Heart right ventricle (tissue), 16 donors: ENCODE measurements at regions not wholly inside any gene's neighbourhood (a gene's known extent, or its start where the extent isn't known, plus 50 kb on each side); places are given as distances from the start of the nearest gene placed in this dataset.

Experiments used
- ATAC-seq, 8 donors: fragments of 200-7000 bp; cut with Tn5 transposase; one replicate each; pipeline ENCODE4 v1.9.1; 2020; ENCODE audit warnings: mild to moderate bottlenecking in 8 of 8, moderate library complexity in 8 of 8, moderate number of reproducible peaks in 1 of 8
- DNase-seq, 2 donors: peaks; one replicate each; pipeline ENCODE4 v3.0.0-alpha.2; 2020
- H3K27ac ChIP-seq, 10 donors: fragments of 200-600 bp; sonication (generic) in 2 of 10; one replicate each; pipeline versions ENCODE4 v1.5.0 to v1.8.0; 2020 to 2022; ENCODE audit warnings: mild to moderate bottlenecking in 3 of 10
- H3K27me3 ChIP-seq, 7 donors: fragments of 200-600 bp; one replicate each; pipeline ENCODE4 v1.8.0; 2021 to 2022; ENCODE audit warnings: mild to moderate bottlenecking in 2 of 7
- H3K36me3 ChIP-seq, 9 donors: fragments of 200-600 bp; sonication (generic) in 1 of 9; one replicate each; pipeline versions ENCODE4 v1.5.0 to v1.8.0; 2020 to 2022; ENCODE audit warnings: mild to moderate bottlenecking in 2 of 9
- H3K4me1 ChIP-seq, 9 donors: fragments of 200-600 bp; sonication (generic) in 1 of 9; one replicate each; pipeline versions ENCODE4 v1.5.0 to v1.8.0; 2020 to 2022; ENCODE audit warnings: mild to moderate bottlenecking in 4 of 9
- H3K4me3 ChIP-seq, 10 donors: fragments of 200-600 bp; sonication (generic) in 2 of 10; one replicate each; pipeline versions ENCODE4 v1.5.0 to v1.8.0; 2020 to 2022; ENCODE audit warnings: mild to moderate bottlenecking in 7 of 10, moderate library complexity in 2 of 10
- H3K9me3 ChIP-seq, 11 donors: fragments of 200-600 bp in 10 of 11; sonication (generic) in 2 of 11; one replicate each; pipeline versions ENCODE4 v1.5.0 to v1.8.0; 2013 to 2022; ENCODE audit warnings: mild to moderate bottlenecking in 2 of 11, control low read depth in 1 of 11, moderate library complexity in 1 of 11
- WGBS, 2 donors: extraction: QIAGEN DNeasy Blood & Tissue Kit; methylation state at CpG; one replicate each; pipeline ENCODE4 v1.1.7; 2013; ENCODE audit warnings: inconsistent platforms in 1 of 2; 5-methylcytosine and 5-hydroxymethylcytosine counted together
- intact Hi-C, 10 donors: fragments of 100-400 bp; cut with DNase I; formaldehyde crosslinking; loops; one replicate each; pipeline versions ENCODE4 v1.11.1 to v1.14.2; 2022
- TF ChIP-seq, protein P1 (sequence below), 9 donors: fragments of 200-600 bp; sonication (generic) in 2 of 9; IDR thresholded peaks; one replicate each; pipeline versions ENCODE4 v1.5.0 to v1.8.0; 2021 to 2022; ENCODE audit warnings: antibody characterized with exemption in 9 of 9, mild to moderate bottlenecking in 5 of 9, moderate library complexity in 1 of 9
- donor health status: Arrhythmogenic right ventricular cardiomyopathy.
- donor health status: ischemic (EF 13 %, LVEDD 7.1; RV severe dilation, severe dysfunction).
- donor health status: healthy with polysubstance abuse.
- donor health status: DM: no; HTN: yes; CAD: no.
- donor health status: DM: no; HTN: no; CAD: no.
- donor health status: ischemic (EF 25% LVEDD 6.9; RV normal size, moderate dysfunction).
- donor health status: ischemic (EF 25% LVEDD 5.7; RV mildly dilated, moderate dysfunction).
- donor health status: healthy.
- donor health status: DM: yes; HTN: yes; CAD: no.
- donor health status: Ischemic cardiomyopathy.
- donor health status: ischemic (EF 35%, LVEDD 5.7; RV mildly dilated, moderate dysfunction).
- donor health status: nonischemic (EF 11% LVEDD 7.7; RV severe dilation, severe dysfunction).
- donor health status: DM: yes; HTN: yes; CAD: no.
- donor health status: PGD.
- donor health status: ischemic (EF 29% LVEDD 5.4; RV normal size, mild dysfunction).
- donor health status: nonischemic (EF 23%, LVEDD 6.1; RV moderate dilation, normal function).

GRCh38 chr2:4258563-4258962, 555.2 kb downstream of the DCDC2C start:
- Histone ChIP-seq H3K9me3 (no peaks in the 10 kb centered on the region), H3K4me1 (no peaks in the 10 kb centered on the region), H3K36me3 (no peaks in the 10 kb centered on the region), H3K4me3 (no peak overlapping the region), H3K27me3 (peaks cover 0 to 12% (median 0%) of the 10 kb centered on the region in 7 donors), H3K27ac (no peak overlapping the region)
- TF ChIP-seq, protein P1, sequence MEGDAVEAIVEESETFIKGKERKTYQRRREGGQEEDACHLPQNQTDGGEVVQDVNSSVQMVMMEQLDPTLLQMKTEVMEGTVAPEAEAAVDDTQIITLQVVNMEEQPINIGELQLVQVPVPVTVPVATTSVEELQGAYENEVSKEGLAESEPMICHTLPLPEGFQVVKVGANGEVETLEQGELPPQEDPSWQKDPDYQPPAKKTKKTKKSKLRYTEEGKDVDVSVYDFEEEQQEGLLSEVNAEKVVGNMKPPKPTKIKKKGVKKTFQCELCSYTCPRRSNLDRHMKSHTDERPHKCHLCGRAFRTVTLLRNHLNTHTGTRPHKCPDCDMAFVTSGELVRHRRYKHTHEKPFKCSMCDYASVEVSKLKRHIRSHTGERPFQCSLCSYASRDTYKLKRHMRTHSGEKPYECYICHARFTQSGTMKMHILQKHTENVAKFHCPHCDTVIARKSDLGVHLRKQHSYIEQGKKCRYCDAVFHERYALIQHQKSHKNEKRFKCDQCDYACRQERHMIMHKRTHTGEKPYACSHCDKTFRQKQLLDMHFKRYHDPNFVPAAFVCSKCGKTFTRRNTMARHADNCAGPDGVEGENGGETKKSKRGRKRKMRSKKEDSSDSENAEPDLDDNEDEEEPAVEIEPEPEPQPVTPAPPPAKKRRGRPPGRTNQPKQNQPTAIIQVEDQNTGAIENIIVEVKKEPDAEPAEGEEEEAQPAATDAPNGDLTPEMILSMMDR (IDR thresholded peaks at IDR 0.05), result no peak
- 38 to 66% methylated on average over 1 of the region's 1 CpG for WGBS, 2 donors
- DNase-seq (no peak), ATAC-seq (no peak)
- intact Hi-C loops, result no loop called here

DNA sequence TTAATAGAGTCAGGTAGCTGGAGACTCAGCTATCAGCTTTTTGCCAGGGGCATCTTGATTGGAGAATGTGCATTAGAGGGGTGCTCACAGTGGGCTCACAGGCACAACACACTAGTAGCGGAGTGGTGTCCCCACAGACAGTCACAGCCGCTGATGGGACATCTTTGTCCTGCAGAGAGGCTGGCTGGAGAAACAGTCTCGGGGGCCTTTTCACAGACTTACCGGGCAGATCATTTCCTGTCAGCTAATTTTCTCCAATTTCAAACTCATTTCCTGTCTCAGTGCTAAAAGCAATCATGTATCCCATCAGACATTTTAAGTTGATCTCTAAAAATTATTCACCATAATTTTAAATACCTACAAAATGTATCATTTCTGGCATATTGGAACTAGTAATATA, 562.6 kb downstream of the DCDC2C start:
- WGBS, 2 donors, result 43 to 67% methylated on average over 4 of the region's 4 CpGs
- ATAC-seq (no peak), DNase-seq (no peak)
- intact Hi-C loops, result no loop called here
- H3K9me3 ChIP-seq, result peaks cover 0 to 4% (median 0%) of the 10 kb centered on the region in 11 donors
- H3K4me3 ChIP-seq, result no peak overlapping the region
- H3K27ac ChIP-seq, result no peak overlapping the region
- H3K36me3 ChIP-seq, result no peaks in the 10 kb centered on the region
- H3K27me3 ChIP-seq, result peaks cover 0 to 23% (median 0%) of the 10 kb centered on the region in 7 donors
- H3K4me1 ChIP-seq, result no peaks in the 10 kb centered on the region
- TF ChIP-seq, protein P1 (IDR thresholded peaks at IDR 0.05), result no peak

DNA sequence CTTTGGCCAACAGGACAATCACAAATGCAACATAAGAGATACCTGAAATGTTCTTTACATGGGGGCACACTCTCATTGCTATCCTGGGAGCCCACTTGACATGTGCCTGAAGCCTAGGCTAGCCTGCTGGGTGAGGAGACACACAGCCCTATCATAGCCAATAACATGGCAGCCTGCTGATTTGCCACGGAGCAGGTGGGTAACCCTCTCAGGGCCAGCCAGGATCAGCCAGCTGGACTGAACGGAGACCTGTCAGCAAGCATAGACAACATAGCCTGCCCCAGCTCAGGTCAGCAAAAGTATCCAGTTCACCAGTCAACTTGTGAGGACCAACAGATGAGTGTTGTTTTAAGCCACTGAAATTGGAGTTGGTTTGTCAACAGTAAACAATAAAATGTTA, 566.5 kb downstream of the DCDC2C start:
- TF ChIP-seq, protein P1 (IDR thresholded peaks at IDR 0.05), result no peak
- intact Hi-C loops, result no loop called here
- H3K36me3 ChIP-seq, result no peaks in the 10 kb centered on the region
- ATAC-seq (no peak), DNase-seq (no peak)
- 74 to 83% methylated on average over 2 of the region's 2 CpGs for WGBS, 2 donors
- H3K4me1 ChIP-seq, result no peaks in the 10 kb centered on the region
- H3K27ac ChIP-seq, result no peak overlapping the region
- H3K27me3 ChIP-seq, result peaks cover 0 to under 1% (median 0%) of the 10 kb centered on the region in 7 donors
- peaks cover 0 to 4% (median 0%) of the 10 kb centered on the region in 11 donors for H3K9me3 ChIP-seq
- H3K4me3 ChIP-seq, result no peak overlapping the region

- DNase-seq (no peak), ATAC-seq (no peak)
- Histone ChIP-seq H3K36me3 (no peaks in the 10 kb centered on the region), H3K27me3 (peaks cover 0 to 3% (median 0%) of the 10 kb centered on the region in 7 donors), H3K4me3 (no peak overlapping the region), H3K27ac (no peak overlapping the region), H3K9me3 (peaks cover 0 to 4% (median 0%) of the 10 kb centered on the region in 11 donors), H3K4me1 (no peaks in the 10 kb centered on the region)
- intact Hi-C loops, result no loop called here
- WGBS, 2 donors, result 79 to 83% methylated on average over 13 of the region's 13 CpGs
- TF ChIP-seq, protein P1 (IDR thresholded peaks at IDR 0.05), result no peak
Observed at GRCh38 chr2:4272261-4272858, 569.0 kb downstream of the DCDC2C start.
